ENCODE measurements at regions not wholly inside any gene's neighbourhood (a gene's known extent, or its start where the extent isn't known, plus 50 kb on each side); places are given as distances from the start of the nearest gene placed in this dataset.

DNA sequence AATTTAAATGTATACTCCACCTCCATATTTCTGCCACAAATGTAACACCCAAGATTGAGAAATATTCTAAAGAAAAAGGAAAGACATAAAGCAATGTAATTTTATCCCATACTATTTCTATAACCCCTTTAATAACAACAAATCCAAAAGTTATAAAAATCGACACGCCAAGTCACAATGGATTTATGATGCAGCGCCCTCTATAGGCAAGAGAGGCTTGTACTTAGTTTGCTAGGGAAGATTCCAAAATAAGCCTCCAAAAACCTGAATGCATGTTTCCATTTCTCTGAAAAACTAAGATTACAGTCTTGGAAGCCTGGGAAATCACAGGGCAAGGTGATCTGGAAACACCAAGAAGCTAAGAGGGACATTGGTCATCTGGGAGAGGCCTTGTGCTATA lies 1389.3 kb downstream of the CDY2B start:
- no peak for TF ChIP-seq POLR2A (IDR thresholded peaks at IDR 0.05)
- TF ChIP-seq, protein P1, sequence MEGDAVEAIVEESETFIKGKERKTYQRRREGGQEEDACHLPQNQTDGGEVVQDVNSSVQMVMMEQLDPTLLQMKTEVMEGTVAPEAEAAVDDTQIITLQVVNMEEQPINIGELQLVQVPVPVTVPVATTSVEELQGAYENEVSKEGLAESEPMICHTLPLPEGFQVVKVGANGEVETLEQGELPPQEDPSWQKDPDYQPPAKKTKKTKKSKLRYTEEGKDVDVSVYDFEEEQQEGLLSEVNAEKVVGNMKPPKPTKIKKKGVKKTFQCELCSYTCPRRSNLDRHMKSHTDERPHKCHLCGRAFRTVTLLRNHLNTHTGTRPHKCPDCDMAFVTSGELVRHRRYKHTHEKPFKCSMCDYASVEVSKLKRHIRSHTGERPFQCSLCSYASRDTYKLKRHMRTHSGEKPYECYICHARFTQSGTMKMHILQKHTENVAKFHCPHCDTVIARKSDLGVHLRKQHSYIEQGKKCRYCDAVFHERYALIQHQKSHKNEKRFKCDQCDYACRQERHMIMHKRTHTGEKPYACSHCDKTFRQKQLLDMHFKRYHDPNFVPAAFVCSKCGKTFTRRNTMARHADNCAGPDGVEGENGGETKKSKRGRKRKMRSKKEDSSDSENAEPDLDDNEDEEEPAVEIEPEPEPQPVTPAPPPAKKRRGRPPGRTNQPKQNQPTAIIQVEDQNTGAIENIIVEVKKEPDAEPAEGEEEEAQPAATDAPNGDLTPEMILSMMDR (IDR thresholded peaks at IDR 0.05 in 8 of 11, conservative IDR thresholded peaks at IDR 0.05 in 3 of 11), result no peak
- no peak for TF ChIP-seq POLR2AphosphoS5 (IDR thresholded peaks at IDR 0.05)
